ENCODE measurements at regions not wholly inside any gene's neighbourhood (a gene's known extent, or its start where the extent isn't known, plus 50 kb on each side); places are given as distances from the start of the nearest gene placed in this dataset.
"Not testable (repeated sequence)": the region's sequence is repeated elsewhere in the genome, so short reads cannot be mapped to it uniquely, and the experiment has no call there.

DNA sequence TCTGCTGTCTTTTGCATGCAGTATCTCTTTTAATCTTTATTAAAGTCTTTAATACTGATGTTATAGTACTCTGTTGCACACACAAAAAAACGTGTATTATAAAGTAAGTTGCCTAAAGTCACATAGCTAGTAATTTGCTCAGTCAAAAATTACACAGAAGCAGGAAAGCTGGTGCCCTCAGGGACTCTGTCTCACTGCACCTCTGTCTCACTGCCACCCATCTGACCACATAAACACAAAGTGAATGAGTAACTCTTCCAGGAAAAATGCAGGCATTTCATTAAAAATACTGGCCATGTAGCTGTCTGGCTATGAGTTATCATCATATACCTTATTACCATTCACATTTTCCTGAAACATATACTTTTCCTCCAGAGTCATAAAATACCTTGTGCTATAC lies 591.7 kb downstream of the CSNK1G3 start:
- Histone ChIP-seq H3K4me3 (replicated peaks in 1 of 3) (no peak overlapping the region), H3K27ac (no peak overlapping the region), H3K36me3 (no peaks in the 10 kb centered on the region), H3K27me3 (no peaks in the 10 kb centered on the region), H3K4me1 (no peaks in the 10 kb centered on the region), H3K9me3 (no peaks in the 10 kb centered on the region)
- 65 to 82% methylated on average over 1 of the region's 1 CpG for WGBS, 2 donors
- TF ChIP-seq POLR2A (IDR thresholded peaks at IDR 0.05): no peak
- TF ChIP-seq, protein P1, sequence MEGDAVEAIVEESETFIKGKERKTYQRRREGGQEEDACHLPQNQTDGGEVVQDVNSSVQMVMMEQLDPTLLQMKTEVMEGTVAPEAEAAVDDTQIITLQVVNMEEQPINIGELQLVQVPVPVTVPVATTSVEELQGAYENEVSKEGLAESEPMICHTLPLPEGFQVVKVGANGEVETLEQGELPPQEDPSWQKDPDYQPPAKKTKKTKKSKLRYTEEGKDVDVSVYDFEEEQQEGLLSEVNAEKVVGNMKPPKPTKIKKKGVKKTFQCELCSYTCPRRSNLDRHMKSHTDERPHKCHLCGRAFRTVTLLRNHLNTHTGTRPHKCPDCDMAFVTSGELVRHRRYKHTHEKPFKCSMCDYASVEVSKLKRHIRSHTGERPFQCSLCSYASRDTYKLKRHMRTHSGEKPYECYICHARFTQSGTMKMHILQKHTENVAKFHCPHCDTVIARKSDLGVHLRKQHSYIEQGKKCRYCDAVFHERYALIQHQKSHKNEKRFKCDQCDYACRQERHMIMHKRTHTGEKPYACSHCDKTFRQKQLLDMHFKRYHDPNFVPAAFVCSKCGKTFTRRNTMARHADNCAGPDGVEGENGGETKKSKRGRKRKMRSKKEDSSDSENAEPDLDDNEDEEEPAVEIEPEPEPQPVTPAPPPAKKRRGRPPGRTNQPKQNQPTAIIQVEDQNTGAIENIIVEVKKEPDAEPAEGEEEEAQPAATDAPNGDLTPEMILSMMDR (IDR thresholded peaks at IDR 0.05): no peak
- DNase-seq: no peak
- intact Hi-C loops (cut with DNase I): no loop called here

DNA sequence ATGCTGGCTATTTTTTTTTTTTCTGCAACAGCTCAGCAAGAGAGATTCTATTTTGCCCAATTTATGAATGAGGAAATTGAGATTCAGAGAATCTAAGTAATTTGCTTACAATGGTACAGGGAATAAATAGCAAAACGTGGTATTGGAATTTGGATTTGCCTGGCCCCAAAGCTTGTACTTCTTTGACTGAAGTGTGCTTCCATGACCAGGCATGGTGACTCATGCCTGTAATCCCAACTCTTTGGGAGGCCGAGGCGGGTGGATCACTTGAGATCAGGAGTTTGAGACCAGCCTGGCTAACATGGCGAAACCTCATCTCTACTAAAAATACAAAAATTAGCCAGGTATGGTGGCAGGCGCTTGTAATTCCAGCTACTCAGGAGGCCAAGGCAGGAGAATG lies 591.1 kb downstream of the CSNK1G3 start:
- H3K9me3 ChIP-seq; H3K27me3 ChIP-seq; H3K36me3 ChIP-seq; intact Hi-C loops (cut with DNase I); DNase-seq; H3K27ac ChIP-seq; H3K4me1 ChIP-seq; H3K4me3 ChIP-seq (replicated peaks in 1 of 3): not testable (repeated sequence)
- WGBS, 2 donors: 88 to 96% methylated on average over 5 of the region's 5 CpGs

DNA sequence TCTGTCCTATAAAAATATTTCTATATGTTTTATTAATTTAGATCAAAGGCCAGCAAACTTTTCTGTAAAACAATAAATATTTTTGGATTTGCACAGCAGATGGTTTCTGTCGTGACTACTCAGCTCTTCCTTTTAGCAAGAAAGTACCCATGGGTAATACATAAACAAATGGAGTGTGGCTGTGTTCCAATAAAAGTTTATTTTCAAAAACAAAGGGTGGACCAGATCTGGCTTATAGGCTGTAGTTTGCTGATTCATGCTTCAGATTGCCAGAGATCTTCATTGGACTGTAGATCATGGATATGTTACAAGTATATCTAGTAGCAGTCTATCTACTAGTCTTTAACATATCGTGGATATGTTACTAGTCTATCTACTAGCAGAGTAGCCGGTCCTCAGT lies 590.5 kb downstream of the CSNK1G3 start:
- no peak overlapping the region for H3K27ac ChIP-seq
- 85 to 88% methylated on average over 3 of the region's 3 CpGs for WGBS, 2 donors

DNA sequence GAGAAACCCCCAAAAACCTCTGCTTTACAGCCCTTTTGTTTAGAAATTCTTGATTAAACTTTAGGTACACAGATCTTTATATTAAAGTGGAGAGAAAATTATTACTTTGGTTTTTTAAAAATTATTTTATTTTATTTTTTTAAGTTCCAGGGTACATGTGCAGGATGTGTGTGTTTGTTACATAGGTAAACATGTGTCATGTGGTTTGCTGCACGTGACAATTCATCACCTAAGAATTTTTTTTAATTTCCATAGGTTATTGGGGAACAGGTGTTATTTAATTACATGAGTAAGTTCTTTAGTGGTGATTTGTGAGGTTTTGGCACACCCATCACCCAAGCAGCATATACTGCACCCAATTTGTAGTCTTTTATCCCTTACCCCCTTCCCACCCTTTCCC lies 581.7 kb downstream of the CSNK1G3 start:
- no peaks in the 10 kb centered on the region for H3K9me3 ChIP-seq
- no peaks in the 10 kb centered on the region for H3K27me3 ChIP-seq
- H3K36me3 ChIP-seq: no peaks in the 10 kb centered on the region
- H3K4me3 ChIP-seq (replicated peaks in 1 of 3): no peak overlapping the region
- TF ChIP-seq POLR2A (IDR thresholded peaks at IDR 0.05): no peak
- TF ChIP-seq, protein P1 (IDR thresholded peaks at IDR 0.05): no peak
- no peak for DNase-seq
- WGBS, 2 donors: 93 to 100% methylated on average over 1 of the region's 1 CpG
- no peaks in the 10 kb centered on the region for H3K4me1 ChIP-seq
- intact Hi-C loops (cut with DNase I): no loop called here
- H3K27ac ChIP-seq: no peak overlapping the region

More for the DNA sequence above, 590.5 kb downstream of the CSNK1G3 start:
- TF ChIP-seq, protein P1 (IDR thresholded peaks at IDR 0.05): no peak
- TF ChIP-seq POLR2A (IDR thresholded peaks at IDR 0.05): no peak
- DNase-seq: no peak
- Histone ChIP-seq H3K4me1 (no peaks in the 10 kb centered on the region), H3K9me3 (no peaks in the 10 kb centered on the region), H3K27me3 (no peaks in the 10 kb centered on the region), H3K36me3 (no peaks in the 10 kb centered on the region), H3K4me3 (replicated peaks in 1 of 3) (no peak overlapping the region)
- intact Hi-C loops (cut with DNase I): no loop called here

DNA sequence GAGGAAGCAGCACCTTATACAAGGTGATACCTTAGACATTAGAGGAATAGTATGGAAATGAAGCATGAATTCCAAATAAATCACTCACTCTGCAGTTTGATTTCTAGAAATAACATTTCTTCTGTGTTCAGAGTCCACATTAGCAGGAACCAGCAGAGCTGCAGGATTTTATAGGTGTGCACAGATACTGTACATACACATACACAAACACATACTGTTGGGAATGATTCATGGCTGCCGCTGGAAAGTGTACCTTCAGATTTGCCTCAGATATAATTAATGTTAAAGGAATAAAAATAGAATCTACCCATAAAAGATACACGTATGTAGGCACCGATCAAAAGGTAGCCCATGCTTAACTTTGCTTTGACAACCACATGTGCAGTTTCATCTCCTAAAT lies 578.1 kb downstream of the CSNK1G3 start:
- Histone ChIP-seq H3K27me3 (no peaks in the 10 kb centered on the region), H3K36me3 (no peaks in the 10 kb centered on the region), H3K9me3 (no peaks in the 10 kb centered on the region), H3K27ac (no peak overlapping the region), H3K4me3 (replicated peaks in 1 of 3) (no peak overlapping the region), H3K4me1 (no peaks in the 10 kb centered on the region)
- WGBS, 2 donors: 96% methylated on average over 3 of the region's 3 CpGs
- no peak for TF ChIP-seq POLR2A (IDR thresholded peaks at IDR 0.05)
- TF ChIP-seq, protein P1 (IDR thresholded peaks at IDR 0.05): no peak
- no peak for DNase-seq
- intact Hi-C loops (cut with DNase I): no loop called here

DNA sequence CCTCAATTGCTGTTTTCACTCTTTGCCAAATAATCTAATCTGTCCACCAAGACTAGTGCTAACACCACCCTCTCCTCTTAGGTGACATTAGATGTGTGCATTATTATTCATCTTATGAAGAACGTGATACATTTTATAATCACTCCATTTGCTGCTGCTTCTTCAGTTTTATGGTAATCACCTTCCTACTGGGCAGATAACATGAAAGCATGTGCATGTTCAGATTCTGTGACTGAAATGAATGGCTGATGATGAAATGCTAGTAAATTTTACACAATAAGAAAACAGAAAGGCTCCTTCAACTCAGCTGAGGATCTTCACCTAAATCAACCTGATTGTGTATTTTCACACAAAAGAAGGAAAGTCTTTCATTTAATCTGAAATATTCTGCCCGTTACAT lies 577.6 kb downstream of the CSNK1G3 start:
- H3K36me3 ChIP-seq: no peaks in the 10 kb centered on the region
- no peaks in the 10 kb centered on the region for H3K4me1 ChIP-seq
- TF ChIP-seq, protein P1 (IDR thresholded peaks at IDR 0.05): no peak
- H3K27me3 ChIP-seq: no peaks in the 10 kb centered on the region
- intact Hi-C loops (cut with DNase I): no loop called here
- 46 to 47% methylated on average over 2 of the region's 2 CpGs for WGBS, 2 donors
- no peak overlapping the region for H3K27ac ChIP-seq
- H3K9me3 ChIP-seq: no peaks in the 10 kb centered on the region
- no peak for DNase-seq
- H3K4me3 ChIP-seq (replicated peaks in 1 of 3): no peak overlapping the region

Measured in thyroid gland (tissue), 4 donors.